Mucosa of stomach (tissue), 1 donor: ENCODE measurements at regions not wholly inside any gene's neighbourhood (a gene's known extent, or its start where the extent isn't known, plus 50 kb on each side); places are given as distances from the start of the nearest gene placed in this dataset.

Experiments used
- H3K27me3 ChIP-seq: one replicate; pipeline ENCODE4 v1.7.0; 2013; ENCODE audit warnings: mild to moderate bottlenecking, low read length; ENCODE audit not compliant: control insufficient read depth, insufficient read depth
- H3K36me3 ChIP-seq: one replicate; pipeline ENCODE4 v1.7.0; 2013; ENCODE audit warnings: low read length; ENCODE audit not compliant: control insufficient read depth, insufficient read depth
- H3K4me1 ChIP-seq: one replicate; pipeline ENCODE4 v1.7.0; 2013; ENCODE audit warnings: mild to moderate bottlenecking, low read length; ENCODE audit not compliant: control insufficient read depth, insufficient read depth
- H3K4me3 ChIP-seq: one replicate; pipeline ENCODE4 v1.7.0; 2013; ENCODE audit warnings: low read length
- H3K9ac ChIP-seq: one replicate; pipeline ENCODE4 v1.7.0; 2013; ENCODE audit warnings: mild to moderate bottlenecking, low read length, moderate library complexity
- H3K9me3 ChIP-seq: one replicate; pipeline ENCODE4 v1.7.0; 2013; ENCODE audit warnings: mild to moderate bottlenecking, low read length, moderate library complexity; ENCODE audit not compliant: control insufficient read depth
- donor health status: Pancreatic carcinoma.

DNA sequence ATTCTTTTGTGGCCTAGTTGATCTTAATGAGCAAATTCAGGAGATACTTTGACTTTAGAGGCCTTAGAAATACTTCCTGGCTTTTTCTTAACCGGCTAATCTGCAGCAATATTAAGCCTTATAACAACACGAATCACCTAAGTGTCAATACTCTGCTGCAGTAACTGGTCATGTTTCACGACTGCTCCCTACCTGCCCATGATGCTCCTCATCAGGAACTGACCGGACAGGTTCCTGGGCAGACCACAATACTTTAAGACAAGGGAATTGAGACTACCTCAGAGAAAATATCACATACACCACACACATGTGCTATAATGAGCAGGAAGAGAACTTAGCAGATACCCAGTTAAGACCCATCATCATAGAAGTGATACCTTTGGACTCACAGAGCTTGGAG is 211.9 kb upstream of the BMP4 start:
- no peak overlapping the region for H3K4me3 ChIP-seq
- no peaks in the 10 kb centered on the region for H3K27me3 ChIP-seq
- H3K9me3 ChIP-seq = no peaks in the 10 kb centered on the region
- H3K36me3 ChIP-seq = no peaks in the 10 kb centered on the region
- no peak overlapping the region for H3K9ac ChIP-seq
- H3K4me1 ChIP-seq = no peaks in the 10 kb centered on the region

DNA sequence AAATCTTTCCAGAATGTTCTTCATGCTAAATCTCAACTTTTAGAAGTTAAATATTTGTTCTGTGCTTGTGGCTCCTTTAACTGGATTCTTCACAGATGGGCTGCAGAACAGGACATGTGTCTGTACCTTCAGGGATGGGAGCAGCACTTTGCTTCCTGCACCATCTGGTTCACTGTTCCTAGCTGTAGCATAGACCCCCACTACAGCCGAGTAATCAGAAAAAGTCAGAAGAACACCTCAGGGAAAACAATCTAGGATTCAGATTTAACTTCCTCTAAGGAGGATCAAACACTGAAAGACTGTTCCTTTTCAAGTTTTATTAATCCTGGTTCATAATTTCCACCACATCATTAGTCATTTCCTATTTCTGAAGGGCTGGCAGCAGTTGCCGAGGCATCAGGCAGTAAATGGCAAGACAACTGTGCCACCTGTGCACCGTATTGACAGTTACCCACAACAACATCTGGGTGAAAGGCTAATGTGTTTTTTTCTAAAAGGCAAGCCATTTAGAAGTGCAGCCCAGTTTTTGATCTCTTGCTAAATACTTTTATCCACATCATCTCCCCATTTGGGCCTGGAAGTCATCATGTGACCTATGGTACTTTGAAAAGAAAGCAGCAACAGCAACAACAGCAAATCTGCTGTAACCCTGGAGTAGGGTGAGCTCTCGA is 212.8 kb upstream of the BMP4 start:
- Histone ChIP-seq H3K4me3 (no peak overlapping the region), H3K27me3 (no peaks in the 10 kb centered on the region), H3K9me3 (no peaks in the 10 kb centered on the region), H3K4me1 (no peaks in the 10 kb centered on the region), H3K36me3 (no peaks in the 10 kb centered on the region), H3K9ac (no peak overlapping the region)

DNA sequence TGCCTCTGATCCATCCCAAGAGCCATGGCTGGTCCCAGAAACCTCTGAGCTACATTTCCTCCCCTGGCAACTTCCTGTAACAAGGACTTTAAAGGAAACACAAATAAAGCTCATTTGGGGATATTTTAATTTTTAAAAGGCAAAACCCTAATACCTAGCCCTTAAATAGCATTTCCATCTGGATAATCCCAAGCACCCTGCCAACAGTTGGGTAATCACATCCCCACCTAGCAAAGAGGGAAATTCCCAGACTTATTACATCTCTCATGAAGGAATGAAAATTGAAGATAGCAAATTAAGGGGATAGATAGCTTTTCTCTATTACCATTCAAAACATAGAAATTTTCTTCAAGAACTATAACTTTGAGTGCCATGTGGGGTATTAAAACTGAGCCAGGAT is 213.7 kb upstream of the BMP4 start:
- no peaks in the 10 kb centered on the region for H3K4me1 ChIP-seq
- H3K9me3 ChIP-seq = no peaks in the 10 kb centered on the region
- H3K36me3 ChIP-seq = no peaks in the 10 kb centered on the region
- no peak overlapping the region for H3K4me3 ChIP-seq
- no peak overlapping the region for H3K9ac ChIP-seq
- no peaks in the 10 kb centered on the region for H3K27me3 ChIP-seq

DNA sequence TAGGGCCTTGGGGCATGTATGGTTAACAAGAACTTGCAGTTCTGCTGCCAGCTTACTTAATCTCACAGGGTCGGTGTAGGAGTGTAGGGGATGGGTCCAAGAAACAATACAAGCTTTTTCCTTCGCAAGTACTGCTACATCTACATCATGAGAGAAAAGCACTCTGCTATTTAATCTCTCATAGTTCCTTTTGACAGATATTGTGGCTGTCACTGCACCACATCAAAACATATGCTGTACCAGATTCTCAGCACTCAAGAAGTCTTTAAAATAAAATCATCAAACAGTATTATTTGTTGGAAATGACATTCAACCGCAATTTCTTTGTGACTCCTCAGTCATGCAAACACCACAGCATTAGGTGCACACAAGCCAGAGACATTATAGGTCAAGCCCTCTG is 215.5 kb upstream of the BMP4 start:
- Histone ChIP-seq H3K36me3 (no peaks in the 10 kb centered on the region), H3K27me3 (no peaks in the 10 kb centered on the region), H3K4me3 (no peak overlapping the region), H3K9ac (no peak overlapping the region), H3K9me3 (no peaks in the 10 kb centered on the region), H3K4me1 (no peaks in the 10 kb centered on the region)

DNA sequence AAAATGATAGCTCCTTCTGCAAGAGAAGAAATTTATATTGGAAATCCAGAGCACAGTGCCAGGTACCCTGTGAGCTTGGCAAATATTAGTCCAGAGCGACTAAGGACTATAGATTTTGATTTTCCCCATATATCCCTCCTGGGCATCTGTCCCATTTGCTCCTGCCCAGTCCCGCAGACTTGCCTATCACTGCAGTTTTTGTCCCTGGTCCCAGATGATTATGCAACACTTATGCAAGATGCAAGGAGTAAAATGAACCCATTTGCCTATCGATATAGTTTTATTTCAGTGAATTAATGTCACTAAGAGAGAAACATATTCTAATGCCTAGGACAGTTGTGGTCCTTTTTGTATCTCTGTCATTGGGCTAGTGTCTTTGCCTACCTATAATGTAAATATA is 215.9 kb upstream of the BMP4 start:
- H3K27me3 ChIP-seq = no peaks in the 10 kb centered on the region
- H3K9ac ChIP-seq = no peak overlapping the region
- no peaks in the 10 kb centered on the region for H3K4me1 ChIP-seq
- no peaks in the 10 kb centered on the region for H3K36me3 ChIP-seq
- no peak overlapping the region for H3K4me3 ChIP-seq
- no peaks in the 10 kb centered on the region for H3K9me3 ChIP-seq

DNA sequence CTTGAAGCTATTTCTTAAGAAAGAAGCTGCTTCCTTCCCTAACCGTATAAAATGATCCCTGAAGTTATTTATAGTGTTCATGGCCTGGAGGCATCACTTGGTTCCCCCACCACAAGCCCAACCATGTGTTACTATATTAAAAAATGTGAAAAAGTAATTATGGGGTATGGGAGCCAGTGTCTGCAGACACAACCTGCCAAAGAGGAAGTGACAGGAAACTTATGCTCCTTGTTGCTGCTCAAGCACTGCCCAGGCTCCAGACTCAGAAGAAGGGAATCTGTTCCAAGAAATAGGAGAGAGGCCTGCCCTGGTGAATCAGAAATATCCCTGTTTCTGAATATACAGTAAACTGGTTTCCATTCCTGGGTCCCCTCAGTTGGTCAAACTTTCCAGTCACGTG is 217.2 kb upstream of the BMP4 start:
- no peaks in the 10 kb centered on the region for H3K4me1 ChIP-seq
- no peak overlapping the region for H3K9ac ChIP-seq
- H3K27me3 ChIP-seq = no peaks in the 10 kb centered on the region
- no peaks in the 10 kb centered on the region for H3K9me3 ChIP-seq
- H3K36me3 ChIP-seq = no peaks in the 10 kb centered on the region
- no peak overlapping the region for H3K4me3 ChIP-seq

DNA sequence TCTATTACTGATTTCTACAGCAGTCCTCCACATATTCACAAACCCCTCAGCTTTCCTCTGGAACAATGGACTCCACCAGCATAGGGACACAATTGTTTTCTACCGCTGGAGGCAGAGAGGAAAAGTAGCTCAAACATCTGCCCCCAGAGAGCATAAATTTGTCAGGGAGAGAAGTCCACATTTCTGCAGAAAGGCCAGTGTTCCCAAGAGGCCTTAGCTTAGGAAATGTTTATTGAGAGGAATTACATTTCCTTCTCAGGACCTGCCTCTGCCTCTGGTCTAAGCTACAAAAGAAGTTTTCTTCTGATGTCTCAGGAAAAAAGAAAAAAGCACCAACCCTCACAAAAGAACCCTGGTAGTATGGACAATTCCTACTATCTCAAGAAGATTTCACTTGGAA is 217.8 kb upstream of the BMP4 start:
- Histone ChIP-seq H3K4me1 (no peaks in the 10 kb centered on the region), H3K4me3 (no peak overlapping the region), H3K27me3 (no peaks in the 10 kb centered on the region), H3K9me3 (no peaks in the 10 kb centered on the region), H3K36me3 (no peaks in the 10 kb centered on the region), H3K9ac (no peak overlapping the region)

DNA sequence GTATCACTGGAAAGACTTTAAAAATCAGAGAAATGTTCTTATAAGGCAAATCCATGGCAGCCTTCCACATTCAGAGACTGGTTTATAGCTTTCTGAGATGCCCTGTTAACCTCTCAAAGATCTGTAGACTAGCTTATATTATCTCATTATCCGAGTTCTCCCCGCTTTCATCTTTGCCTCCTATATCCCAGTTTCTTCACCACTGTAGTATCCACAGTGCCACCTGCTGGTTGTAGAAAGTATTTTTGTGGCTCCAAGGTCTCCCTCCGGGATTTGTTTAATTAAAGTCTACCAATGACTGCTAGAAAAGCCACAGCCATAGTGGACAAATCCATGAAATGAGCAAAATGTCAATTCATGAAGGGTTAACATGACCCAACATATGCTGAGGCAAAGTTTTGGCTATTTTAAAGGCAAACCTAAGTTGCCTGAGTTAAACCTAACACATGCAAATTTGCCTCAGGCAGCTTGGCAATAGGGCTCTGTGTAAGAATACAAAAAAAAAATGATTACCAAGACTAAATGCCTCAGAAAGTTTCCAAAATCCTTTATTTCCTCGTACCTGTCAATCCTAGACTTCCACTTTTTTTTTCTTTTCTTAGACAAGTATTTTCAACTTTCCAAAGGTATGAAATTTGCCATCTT is 218.8 kb upstream of the BMP4 start:
- Histone ChIP-seq H3K27me3 (no peaks in the 10 kb centered on the region), H3K4me3 (no peak overlapping the region), H3K9me3 (no peaks in the 10 kb centered on the region), H3K36me3 (no peaks in the 10 kb centered on the region), H3K9ac (no peak overlapping the region), H3K4me1 (no peaks in the 10 kb centered on the region)

DNA sequence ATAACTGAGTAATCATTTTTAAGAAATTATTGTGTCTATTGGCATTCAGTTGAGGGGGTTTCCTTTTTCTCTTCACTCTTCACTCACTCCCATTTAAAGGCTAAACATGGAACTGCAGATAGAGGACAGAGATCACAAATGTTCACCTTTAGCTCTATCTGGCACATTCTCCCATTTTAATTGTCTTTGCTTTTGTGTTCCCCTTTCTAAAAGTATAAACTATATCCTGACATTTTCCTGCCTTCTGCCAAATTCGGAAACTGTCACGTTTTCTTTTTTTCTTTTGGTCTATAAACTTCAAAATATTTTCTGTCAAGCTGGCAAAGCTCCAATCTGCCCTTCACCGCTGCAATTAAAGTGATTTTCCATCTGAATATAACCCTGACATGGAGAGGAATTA is 219.8 kb upstream of the CDKN3 start:
- Histone ChIP-seq H3K4me3 (no peak overlapping the region), H3K4me1 (no peaks in the 10 kb centered on the region), H3K9me3 (no peaks in the 10 kb centered on the region), H3K9ac (no peak overlapping the region), H3K36me3 (no peaks in the 10 kb centered on the region), H3K27me3 (no peaks in the 10 kb centered on the region)

DNA sequence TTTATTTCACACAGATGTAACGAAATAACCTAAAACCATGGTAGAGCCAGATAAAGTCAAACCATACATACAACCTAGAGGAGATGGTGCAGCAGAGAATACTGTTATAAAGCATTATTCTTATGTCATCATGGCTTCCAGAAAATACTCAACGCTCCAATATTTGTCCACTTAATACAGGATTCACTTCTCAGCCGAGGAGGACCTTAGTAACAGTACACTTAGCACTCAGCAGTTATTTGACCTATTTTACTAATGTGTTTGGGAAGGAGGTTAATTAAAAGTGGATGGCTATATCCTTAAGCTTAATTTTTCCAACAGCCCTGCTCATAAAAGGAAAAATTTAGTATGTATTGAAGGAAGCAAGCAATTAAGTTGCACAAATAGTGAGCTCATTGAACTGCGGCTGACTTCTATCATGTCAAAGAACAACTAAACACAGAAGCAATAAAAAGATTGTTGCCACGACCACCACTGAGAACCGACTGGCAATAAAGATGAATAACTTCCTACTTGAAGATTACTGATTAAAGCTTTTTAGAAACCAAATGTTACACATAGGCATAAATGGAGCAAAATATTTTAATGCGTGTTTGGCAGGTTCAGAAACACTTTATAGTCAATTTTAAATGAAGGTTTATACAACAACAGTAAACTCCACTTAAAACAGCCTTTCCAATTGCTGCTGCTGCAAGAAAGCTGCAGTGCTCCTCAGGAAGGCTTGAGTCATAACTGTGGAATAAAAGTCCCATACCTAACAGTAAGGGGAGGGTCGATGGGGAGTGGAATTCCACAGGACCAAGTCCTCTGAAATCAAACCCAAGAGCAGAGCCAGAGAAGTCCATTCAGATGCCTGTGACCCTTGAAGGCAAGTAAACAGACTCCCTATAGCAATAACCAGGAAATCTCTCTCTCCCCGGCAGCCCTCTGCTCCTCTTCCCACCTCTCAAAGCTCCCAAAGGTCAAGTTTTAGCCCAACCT is 218.9 kb upstream of the CDKN3 start:
- Histone ChIP-seq H3K4me3 (no peak overlapping the region), H3K36me3 (no peaks in the 10 kb centered on the region), H3K9me3 (no peaks in the 10 kb centered on the region), H3K27me3 (no peaks in the 10 kb centered on the region), H3K4me1 (no peaks in the 10 kb centered on the region), H3K9ac (no peak overlapping the region)

DNA sequence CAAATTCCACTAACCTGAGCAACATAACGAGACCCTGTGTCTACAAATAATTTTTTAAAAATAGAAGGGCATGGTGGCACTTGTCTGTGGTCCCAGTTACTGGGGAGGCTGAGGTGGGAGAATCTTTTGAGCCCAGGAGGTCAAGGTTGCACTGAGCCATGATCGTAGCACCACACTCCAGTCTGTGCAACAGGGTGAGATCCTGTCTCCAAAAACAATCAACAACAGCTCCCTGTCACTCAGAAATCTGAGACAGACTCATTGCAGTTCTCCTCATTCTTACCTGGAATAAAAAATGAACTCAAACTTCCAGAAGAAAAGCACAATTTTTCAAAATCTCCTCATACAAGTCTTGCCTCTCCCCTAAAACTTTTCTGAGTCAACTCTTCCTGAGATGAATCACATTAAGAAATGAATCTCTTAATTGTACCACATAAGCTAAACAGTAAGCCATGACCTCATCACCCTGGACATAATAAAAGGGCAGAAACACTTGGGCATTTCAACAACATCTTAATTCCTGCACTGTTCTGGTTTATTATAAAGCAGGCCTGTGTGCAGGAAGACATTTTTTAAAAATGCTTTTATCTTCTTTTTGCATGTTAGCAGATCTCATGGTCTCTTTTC is 214.3 kb upstream of the CDKN3 start:
- H3K9ac ChIP-seq = no peak overlapping the region
- H3K4me1 ChIP-seq = no peaks in the 10 kb centered on the region
- no peaks in the 10 kb centered on the region for H3K9me3 ChIP-seq
- no peak overlapping the region for H3K4me3 ChIP-seq
- H3K36me3 ChIP-seq = no peaks in the 10 kb centered on the region
- H3K27me3 ChIP-seq = no peaks in the 10 kb centered on the region
